Astrocyte (in vitro differentiated cells and primary cell): ENCODE measurements at regions not wholly inside any gene's neighbourhood (a gene's known extent, or its start where the extent isn't known, plus 50 kb on each side); places are given as distances from the start of the nearest gene placed in this dataset.

Experiments
- DNase-seq: peaks from one replicate; pipeline ENCODE4 v3.0.0-alpha.2; 2010; ENCODE audit warnings: low read depth
- FAIRE-seq: peaks from 2 replicates; lab custom pipeline; 2011; peaks lifted over from hg19 to GRCh38; lab: Jason Lieb, UNC
- H2AFZ ChIP-seq: 2 replicates; pipeline ENCODE4 v1.6.0; 2012; ENCODE audit warnings: low read depth, low read length, inconsistent platforms
- H3K27ac ChIP-seq: 2 replicates; pipeline ENCODE4 v1.5.1; 2011; ENCODE audit warnings: low read depth, low read length, inconsistent platforms
- H3K27me3 ChIP-seq: 2 replicates; pipeline ENCODE4 v1.6.0; 2011; ENCODE audit warnings: low read length, inconsistent platforms; ENCODE audit not compliant: insufficient read depth
- H3K36me3 ChIP-seq: 2 replicates; pipeline ENCODE4 v1.5.1; 2011; ENCODE audit warnings: low read length, inconsistent platforms; ENCODE audit not compliant: insufficient read depth
- H3K4me1 ChIP-seq: 2 replicates; pipeline ENCODE4 v1.5.1; 2011; ENCODE audit warnings: low read length, inconsistent platforms; ENCODE audit not compliant: insufficient read depth
- H3K4me2 ChIP-seq: 2 replicates; pipeline ENCODE4 v1.6.0; 2012; ENCODE audit warnings: low read length, inconsistent platforms
- H3K4me3 ChIP-seq: 2 replicates; pipeline ENCODE4 v1.5.1; 2011; ENCODE audit warnings: low read depth, mild to moderate bottlenecking, low read length, inconsistent platforms; ENCODE audit not compliant: insufficient read depth
- H3K79me2 ChIP-seq: 2 replicates; pipeline ENCODE4 v1.6.0; 2012; ENCODE audit warnings: mild to moderate bottlenecking, low read length, inconsistent platforms; ENCODE audit not compliant: insufficient read depth
- H3K9ac ChIP-seq: 2 replicates; pipeline ENCODE4 v1.6.0; 2012; ENCODE audit warnings: mild to moderate bottlenecking, low read length, inconsistent platforms
- H3K9me3 ChIP-seq: 2 replicates; pipeline ENCODE4 v1.5.1; 2012; ENCODE audit warnings: low read depth, mild to moderate bottlenecking, low read length, inconsistent platforms; ENCODE audit not compliant: insufficient read depth
- H4K20me1 ChIP-seq: 2 replicates; pipeline ENCODE4 v1.6.0; 2012; ENCODE audit warnings: low read length, inconsistent platforms; ENCODE audit not compliant: insufficient read depth
- H3K27ac Mint-ChIP-seq: one replicate; pipeline ENCODE4 v1.8.0; 2021; ENCODE audit warnings: mild to moderate bottlenecking, mixed read lengths; ENCODE audit not compliant: unreplicated experiment
- H3K27me3 Mint-ChIP-seq: one replicate; pipeline ENCODE4 v1.8.0; 2021; ENCODE audit warnings: low read depth, mixed read lengths; ENCODE audit not compliant: unreplicated experiment
- H3K36me3 Mint-ChIP-seq: one replicate; pipeline ENCODE4 v1.8.0; 2021; ENCODE audit warnings: low read depth, mixed read lengths; ENCODE audit not compliant: unreplicated experiment
- H3K4me1 Mint-ChIP-seq: one replicate; pipeline ENCODE4 v1.8.0; 2021; ENCODE audit warnings: low read depth, mixed read lengths; ENCODE audit not compliant: unreplicated experiment
- H3K4me3 Mint-ChIP-seq: one replicate; pipeline ENCODE4 v1.8.0; 2021; ENCODE audit warnings: mild to moderate bottlenecking, moderate library complexity, mixed read lengths; ENCODE audit not compliant: unreplicated experiment
- H3K9me3 Mint-ChIP-seq: one replicate; pipeline ENCODE4 v1.8.0; 2021; ENCODE audit warnings: mild to moderate bottlenecking, mixed read lengths; ENCODE audit not compliant: unreplicated experiment
- EZH2 ChIP-seq: IDR thresholded peaks from 2 replicates; pipeline ENCODE4 v1.6.1; 2012; ENCODE audit warnings: mild to moderate bottlenecking, low read length, inconsistent platforms; ENCODE audit not compliant: insufficient read depth
- TF ChIP-seq, protein P1 (sequence below): IDR thresholded peaks from 2 replicates; pipeline ENCODE4 v1.5.1; 2011; ENCODE audit warnings: low read depth, mild to moderate bottlenecking, inconsistent platforms, low read length, moderate library complexity; ENCODE audit not compliant: insufficient read depth

DNA sequence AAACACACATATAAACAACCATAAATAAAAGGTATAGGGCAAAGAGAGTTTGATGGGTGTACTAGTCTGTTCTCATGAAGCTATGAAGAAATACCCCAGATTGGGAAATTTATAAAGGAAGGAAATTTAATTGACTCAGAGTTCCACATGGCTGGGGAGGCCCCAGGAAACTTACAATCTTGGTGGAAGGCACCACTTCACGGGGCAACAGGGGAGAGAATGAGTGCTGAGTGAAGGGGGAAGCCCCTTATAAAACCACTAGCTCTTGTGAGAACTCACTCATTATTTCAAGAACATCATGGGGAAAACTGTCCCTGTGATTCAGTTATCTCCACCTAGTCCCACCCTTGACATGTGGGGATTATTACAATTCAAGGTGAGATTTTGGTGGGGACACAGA is 385.9 kb upstream of the ANO5 start:
- Mint-ChIP-seq H3K9me3 (peaks cover 8% of the 10 kb centered on the region), H3K4me3 (no peak overlapping the region), H3K27ac (no peak overlapping the region), H3K36me3 (peaks cover 5% of the 10 kb centered on the region), H3K27me3 (no peaks in the 10 kb centered on the region), H3K4me1 (no peaks in the 10 kb centered on the region)
- Histone ChIP-seq H3K36me3 (no peaks in the 10 kb centered on the region), H3K9ac (no peak overlapping the region), H3K79me2 (no peaks in the 10 kb centered on the region), H3K27me3 (no peaks in the 10 kb centered on the region), H2AFZ (no peak overlapping the region), H3K4me1 (no peaks in the 10 kb centered on the region), H3K4me2 (no peak overlapping the region), H3K4me3 (no peak overlapping the region), H3K9me3 (peaks cover 5% of the 10 kb centered on the region), H3K27ac (no peak overlapping the region), H4K20me1 (no peaks in the 10 kb centered on the region)
- TF ChIP-seq, protein P1, sequence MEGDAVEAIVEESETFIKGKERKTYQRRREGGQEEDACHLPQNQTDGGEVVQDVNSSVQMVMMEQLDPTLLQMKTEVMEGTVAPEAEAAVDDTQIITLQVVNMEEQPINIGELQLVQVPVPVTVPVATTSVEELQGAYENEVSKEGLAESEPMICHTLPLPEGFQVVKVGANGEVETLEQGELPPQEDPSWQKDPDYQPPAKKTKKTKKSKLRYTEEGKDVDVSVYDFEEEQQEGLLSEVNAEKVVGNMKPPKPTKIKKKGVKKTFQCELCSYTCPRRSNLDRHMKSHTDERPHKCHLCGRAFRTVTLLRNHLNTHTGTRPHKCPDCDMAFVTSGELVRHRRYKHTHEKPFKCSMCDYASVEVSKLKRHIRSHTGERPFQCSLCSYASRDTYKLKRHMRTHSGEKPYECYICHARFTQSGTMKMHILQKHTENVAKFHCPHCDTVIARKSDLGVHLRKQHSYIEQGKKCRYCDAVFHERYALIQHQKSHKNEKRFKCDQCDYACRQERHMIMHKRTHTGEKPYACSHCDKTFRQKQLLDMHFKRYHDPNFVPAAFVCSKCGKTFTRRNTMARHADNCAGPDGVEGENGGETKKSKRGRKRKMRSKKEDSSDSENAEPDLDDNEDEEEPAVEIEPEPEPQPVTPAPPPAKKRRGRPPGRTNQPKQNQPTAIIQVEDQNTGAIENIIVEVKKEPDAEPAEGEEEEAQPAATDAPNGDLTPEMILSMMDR: no peak
- TF ChIP-seq EZH2: no peak
- no peak for DNase-seq
- no peak for FAIRE-seq

DNA sequence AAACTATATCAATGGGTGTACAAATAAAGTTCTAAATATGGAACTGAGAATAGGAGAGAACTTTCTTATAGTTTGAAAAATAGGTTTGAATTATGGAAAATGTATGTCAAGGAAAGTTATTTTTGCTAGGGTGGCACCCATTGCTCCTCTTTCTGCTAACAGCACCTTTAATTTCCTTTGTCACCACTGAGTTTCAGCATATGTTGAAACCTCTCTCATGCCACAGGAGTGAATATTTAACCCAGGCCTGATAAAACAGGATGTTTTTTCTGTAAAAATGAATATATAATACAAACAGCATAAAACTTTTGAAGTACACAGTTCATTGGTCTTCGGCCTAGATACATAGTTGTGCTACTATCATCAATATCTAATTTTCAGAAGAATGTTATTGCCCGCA is 385.5 kb upstream of the ANO5 start:
- Histone ChIP-seq H2AFZ (no peak overlapping the region), H3K9ac (no peak overlapping the region), H3K27ac (no peak overlapping the region), H4K20me1 (no peaks in the 10 kb centered on the region), H3K4me3 (no peak overlapping the region), H3K4me2 (no peak overlapping the region), H3K36me3 (no peaks in the 10 kb centered on the region), H3K4me1 (no peaks in the 10 kb centered on the region), H3K27me3 (no peaks in the 10 kb centered on the region), H3K79me2 (no peaks in the 10 kb centered on the region), H3K9me3 (peaks cover 5% of the 10 kb centered on the region)
- H3K27ac Mint-ChIP-seq: no peak overlapping the region
- peaks cover 5% of the 10 kb centered on the region for H3K36me3 Mint-ChIP-seq
- DNase-seq (no peak), FAIRE-seq (no peak)
- TF ChIP-seq, protein P1: no peak
- no peak for TF ChIP-seq EZH2
- H3K4me3 Mint-ChIP-seq: no peak overlapping the region
- peaks cover 8% of the 10 kb centered on the region for H3K9me3 Mint-ChIP-seq
- H3K27me3 Mint-ChIP-seq: no peaks in the 10 kb centered on the region
- H3K4me1 Mint-ChIP-seq: no peaks in the 10 kb centered on the region

DNA sequence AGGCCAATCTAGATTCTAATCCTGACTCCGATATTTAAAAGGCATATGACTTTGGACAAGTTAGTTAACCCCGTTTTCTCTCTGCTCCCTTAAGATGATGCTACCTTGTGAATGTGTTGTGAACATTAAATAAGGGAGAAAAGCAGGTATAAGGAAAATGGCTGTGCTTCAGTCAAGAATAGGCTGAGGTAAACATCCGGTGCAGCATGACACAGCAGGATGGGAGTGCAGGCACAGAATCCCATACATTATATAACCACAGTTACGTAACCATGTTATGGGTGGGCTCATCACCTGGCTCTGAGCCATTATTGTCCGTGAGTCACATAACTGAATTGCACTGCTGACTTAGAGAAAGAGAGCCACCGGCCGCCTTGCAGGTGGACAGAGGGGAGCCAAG is 382.2 kb upstream of the ANO5 start:
- no peak overlapping the region for H2AFZ ChIP-seq
- TF ChIP-seq, protein P1: no peak
- no peak for TF ChIP-seq EZH2
- Mint-ChIP-seq H3K4me3 (no peak overlapping the region), H3K27ac (no peak overlapping the region), H3K36me3 (no peaks in the 10 kb centered on the region), H3K9me3 (no peaks in the 10 kb centered on the region), H3K4me1 (peaks cover 8% of the 10 kb centered on the region), H3K27me3 (no peaks in the 10 kb centered on the region)
- no peaks in the 10 kb centered on the region for H3K27me3 ChIP-seq
- H3K4me1 ChIP-seq: no peaks in the 10 kb centered on the region
- H3K4me3 ChIP-seq: no peak overlapping the region
- no peak overlapping the region for H3K4me2 ChIP-seq
- FAIRE-seq (no peak), DNase-seq (no peak)
- H3K9ac ChIP-seq: no peak overlapping the region
- H3K9me3 ChIP-seq: peaks cover 8% of the 10 kb centered on the region
- H3K79me2 ChIP-seq: no peaks in the 10 kb centered on the region
- no peak overlapping the region for H3K27ac ChIP-seq
- no peaks in the 10 kb centered on the region for H3K36me3 ChIP-seq
- no peaks in the 10 kb centered on the region for H4K20me1 ChIP-seq
